ENCODE measurements at regions not wholly inside any gene's neighbourhood (a gene's known extent, or its start where the extent isn't known, plus 50 kb on each side); places are given as distances from the start of the nearest gene placed in this dataset.

DNA sequence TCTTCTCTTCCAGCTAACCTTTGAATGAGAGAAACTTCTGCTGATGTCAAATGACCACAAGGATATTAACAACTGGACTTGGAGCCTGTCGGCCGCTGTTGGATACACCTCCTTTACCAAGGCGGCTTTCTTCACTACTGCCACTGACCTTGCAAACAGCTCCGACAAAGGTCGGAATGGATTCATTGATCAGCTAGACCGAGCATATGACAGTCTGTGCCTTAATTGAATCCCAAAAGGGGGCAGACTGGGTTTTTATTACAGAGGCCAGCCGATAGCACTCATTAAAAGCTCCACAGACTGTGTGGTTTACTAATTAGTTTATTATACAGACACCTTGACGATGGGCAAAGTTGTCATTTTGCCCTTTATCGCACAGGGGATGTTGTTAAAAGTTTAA lies 394.5 kb downstream of the RERGL start:
- no peaks in the 10 kb centered on the region for H4K20me1 ChIP-seq (ENCODE audit: control insufficient read depth, insufficient read depth, insufficient read length)
- peaks cover 10 to 13% of the 10 kb centered on the region in 2 experiments for H3K4me1 Mint-ChIP-seq
- H3K36me3 Mint-ChIP-seq (ENCODE audit: insufficient read depth in 1 of 3, low read depth in 3 of 3) = no peaks in the 10 kb centered on the region
- H2BK5ac ChIP-seq (ENCODE audit: insufficient read length, low read length) = no peak overlapping the region
- no peak overlapping the region for H3K23ac ChIP-seq (ENCODE audit: insufficient read length, low read depth, low read length)
- no peak for DNase-seq
- H2BK20ac ChIP-seq (ENCODE audit: low read depth, low read length, poor library complexity, severe bottlenecking) = no peak overlapping the region
- no peak overlapping the region for H2AFZ ChIP-seq (ENCODE audit: low read length)
- H2BK12ac ChIP-seq (ENCODE audit: insufficient read length, low read depth, low read length) = no peak overlapping the region
- no peak overlapping the region for H3K27ac ChIP-seq (ENCODE audit: insufficient read length, low read depth, low read length)
- H3K27ac Mint-ChIP-seq = no peak overlapping the region
- no peak for TF ChIP-seq CTCF (conservative IDR thresholded peaks at IDR 0.05)
- no peaks in the 10 kb centered on the region for H3K9me3 ChIP-seq (ENCODE audit: control insufficient read depth, low read depth, low read length)
- H3K9ac ChIP-seq (ENCODE audit: extremely low read depth, insufficient read length, low read length) = no peak overlapping the region
- H3K14ac ChIP-seq (ENCODE audit: insufficient read depth, low read length) = no peak overlapping the region
- H3K4me1 ChIP-seq (ENCODE audit: insufficient read depth, low read length) = no peaks in the 10 kb centered on the region; the same call in 1 of the 2 replicates
- no peak overlapping the region for H4K91ac ChIP-seq (ENCODE audit: insufficient read length, low read depth, low read length)
- no peak overlapping the region for H4K5ac ChIP-seq (ENCODE audit: insufficient read length, low read depth, low read length)
- no peak overlapping the region for H2BK15ac ChIP-seq (ENCODE audit: low read depth, low read length)
- no peak overlapping the region for H3K4me2 ChIP-seq (ENCODE audit: insufficient read depth, insufficient read length, low read length)
- H4K8ac ChIP-seq (replicated peaks; ENCODE audit: insufficient read length, low read depth, low read length) = no peak overlapping the region
- no CpG with 5 or more reads among the region's 9 CpGs for WGBS (ENCODE audit: extremely low coverage, insufficient read length, low lambda C conversion rate)
- H3K18ac ChIP-seq (ENCODE audit: insufficient read length, low read depth, low read length) = no peak overlapping the region
- no peaks in the 10 kb centered on the region for H3K27me3 Mint-ChIP-seq (ENCODE audit: low read depth)
- no peak overlapping the region for H3K4me3 Mint-ChIP-seq
- no peak overlapping the region for H3T11ph ChIP-seq (ENCODE audit: low read length)
- H3K9me3 Mint-ChIP-seq = no peaks in the 10 kb centered on the region; a peak in 2 of 5 replicates
- no peak overlapping the region for H2AK5ac ChIP-seq (ENCODE audit: insufficient read length, low read length)
- H3K79me1 ChIP-seq (ENCODE audit: insufficient read depth, low read depth, low read length, poor library complexity, severe bottlenecking) = no peaks in the 10 kb centered on the region
- no peaks in the 10 kb centered on the region for H3K23me2 ChIP-seq (ENCODE audit: insufficient read length, low read depth, low read length, poor library complexity, severe bottlenecking)
- no peaks in the 10 kb centered on the region for H3K79me2 ChIP-seq (ENCODE audit: insufficient read depth, low read length)
- no peaks in the 10 kb centered on the region for H3K27me3 ChIP-seq (ENCODE audit: insufficient read depth, low read length)
- no peak overlapping the region for H2BK120ac ChIP-seq (ENCODE audit: low read depth, low read length, poor library complexity, severe bottlenecking)
- H3K56ac ChIP-seq (ENCODE audit: insufficient read length, low read depth, low read length) = no peak overlapping the region
- H3K4ac ChIP-seq (ENCODE audit: low read depth, low read length) = no peak overlapping the region
